Panc1 (cell line): ENCODE measurements at regions not wholly inside any gene's neighbourhood (a gene's known extent, or its start where the extent isn't known, plus 50 kb on each side); places are given as distances from the start of the nearest gene placed in this dataset.

Source experiments
- CTCF ChIP-seq: fragments of 450-650 bp; IDR thresholded peaks from 2 replicates; pipeline ENCODE4 v1.5.1; 2017; ENCODE audit warnings: mild to moderate bottlenecking
- POLR2AphosphoS5 ChIP-seq: IDR thresholded peaks from 2 replicates; pipeline ENCODE4 v1.6.1; 2012; ENCODE audit warnings: mild to moderate bottlenecking, low read depth, low read length, moderate library complexity
- REST ChIP-seq, 2 experiments: IDR thresholded peaks; 2 replicates each; pipeline ENCODE4 v1.6.1; 2011 to 2012; ENCODE audit warnings: low read depth in 2 of 2, control low read depth in 1 of 2, low read length in 1 of 2, mild to moderate bottlenecking in 1 of 2, moderate library complexity in 1 of 2; ENCODE audit not compliant: insufficient read depth in 1 of 2
- SIN3A ChIP-seq: IDR thresholded peaks from 2 replicates; pipeline ENCODE4 v1.6.1; 2012; ENCODE audit warnings: low read depth, mild to moderate bottlenecking, low read length, moderate library complexity, borderline replicate concordance; ENCODE audit not compliant: insufficient read depth
- TCF7L2 ChIP-seq: IDR thresholded peaks from 2 replicates; pipeline ENCODE4 v1.6.1; 2011; ENCODE audit warnings: mild to moderate bottlenecking, low read depth, low read length, inconsistent platforms

- no peak for TF ChIP-seq CTCF
- no peak for TF ChIP-seq POLR2AphosphoS5
- no peak for TF ChIP-seq SIN3A
- TF ChIP-seq REST (IDR thresholded peaks at IDR 0.05; ENCODE audit: insufficient read depth in 1 of 2, low read depth in 2 of 2, low read length in 1 of 2) = no peak
- no peak for TF ChIP-seq TCF7L2
Measured at GRCh38 chr20:19832875-19833274, 74.8 kb downstream of the RIN2 start.
